ENCODE measurements at regions not wholly inside any gene's neighbourhood (a gene's known extent, or its start where the extent isn't known, plus 50 kb on each side); places are given as distances from the start of the nearest gene placed in this dataset.

DNA sequence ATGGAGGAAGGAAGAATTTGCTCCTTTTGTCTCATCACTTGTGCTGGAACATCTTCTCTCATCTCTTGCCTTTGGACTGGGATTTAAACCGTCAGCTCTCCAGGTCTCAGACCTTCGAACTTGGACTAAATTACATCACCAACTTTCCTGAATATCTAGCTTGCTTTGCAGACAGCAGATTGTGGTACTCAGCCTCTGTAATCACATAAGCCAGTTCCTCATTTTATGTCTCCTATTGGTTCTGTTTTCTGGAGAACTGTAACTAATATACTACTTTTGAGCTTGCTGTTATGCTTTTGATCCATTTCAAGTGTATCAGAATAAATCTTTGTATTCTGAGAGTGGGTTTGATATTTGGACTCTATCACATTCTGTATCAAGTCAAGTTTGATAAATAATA lies 164.3 kb upstream of the VEPH1 start:
- no peak for ATAC-seq (ENCODE audit: insufficient read depth, low read depth)
- Histone ChIP-seq H3K79me2 (ENCODE audit: insufficient read depth, low read length) (no peaks in the 10 kb centered on the region), H3K4me2 (ENCODE audit: insufficient read depth, low read length) (no peak overlapping the region)

GRCh38 chr3:157662171-157662570 lies 159.0 kb upstream of the VEPH1 start:
- Histone ChIP-seq H3K4me1 (ENCODE audit: insufficient read depth, low read length) (no peaks in the 10 kb centered on the region), H3K9ac (ENCODE audit: low read depth, low read length) (no peak overlapping the region), H3K9me3 (ENCODE audit: insufficient read depth, low read length, severe bottlenecking) (no peaks in the 10 kb centered on the region), H2AFZ (ENCODE audit: low read depth, low read length) (no peak overlapping the region), H3K4me2 (ENCODE audit: insufficient read depth, low read length) (no peak overlapping the region), H3K36me3 (ENCODE audit: insufficient read depth, low read length) (no peaks in the 10 kb centered on the region), H3K4me3 (ENCODE audit: low read depth in 1 of 2, low read length in 2 of 2) (no peak overlapping the region), H4K20me1 (ENCODE audit: insufficient read depth, low read length) (no peaks in the 10 kb centered on the region), H3K27ac (ENCODE audit: low read length) (no peak overlapping the region), H3K27me3 (ENCODE audit: insufficient read depth, low read length, poor library complexity) (no peaks in the 10 kb centered on the region), H3K79me2 (ENCODE audit: insufficient read depth, low read length) (no peaks in the 10 kb centered on the region)
- no peak for ATAC-seq (ENCODE audit: insufficient read depth, low read depth)
- TF ChIP-seq CTCF (IDR thresholded peaks at IDR 0.05; ENCODE audit: borderline replicate concordance, extremely low read depth, low read length, poor library complexity, severe bottlenecking) (no peak), EZH2 (IDR thresholded peaks at IDR 0.05; ENCODE audit: borderline replicate concordance, low read depth, low read length, severe bottlenecking) (no peak)
- DNase-seq = no peak

More for the DNA sequence above, 164.3 kb upstream of the VEPH1 start:
- Histone ChIP-seq H3K4me1 (ENCODE audit: insufficient read depth, low read length) (no peaks in the 10 kb centered on the region), H3K4me3 (ENCODE audit: low read depth in 1 of 2, low read length in 2 of 2) (no peak overlapping the region), H3K9me3 (ENCODE audit: insufficient read depth, low read length, severe bottlenecking) (no peaks in the 10 kb centered on the region), H3K36me3 (ENCODE audit: insufficient read depth, low read length) (no peaks in the 10 kb centered on the region), H3K27me3 (ENCODE audit: insufficient read depth, low read length, poor library complexity) (no peaks in the 10 kb centered on the region), H4K20me1 (ENCODE audit: insufficient read depth, low read length) (no peaks in the 10 kb centered on the region), H3K27ac (ENCODE audit: low read length) (no peak overlapping the region), H3K9ac (ENCODE audit: low read depth, low read length) (no peak overlapping the region), H2AFZ (ENCODE audit: low read depth, low read length) (no peak overlapping the region)
- no peak for DNase-seq
- no peak for TF ChIP-seq EZH2 (IDR thresholded peaks at IDR 0.05; ENCODE audit: borderline replicate concordance, low read depth, low read length, severe bottlenecking)
- no peak for TF ChIP-seq CTCF (IDR thresholded peaks at IDR 0.05; ENCODE audit: borderline replicate concordance, extremely low read depth, low read length, poor library complexity, severe bottlenecking)

DNA sequence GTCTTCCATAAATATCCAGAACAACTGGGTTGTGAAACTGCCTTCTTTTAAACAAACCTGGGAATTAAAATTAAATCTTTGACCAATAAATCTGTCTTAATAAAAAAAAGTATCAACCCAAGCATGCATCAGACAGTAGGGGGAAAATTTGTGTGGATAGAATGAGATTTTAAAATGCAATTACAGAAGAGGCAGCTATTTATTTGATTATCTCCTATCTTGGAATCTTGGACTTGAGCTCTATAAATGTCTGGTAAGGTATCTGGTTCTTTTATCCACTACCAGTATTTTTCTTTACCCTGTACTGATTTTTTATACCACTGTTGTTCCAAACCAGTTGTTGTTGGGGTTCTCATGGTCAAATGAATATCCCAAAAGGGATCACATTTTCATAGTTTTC lies 157.6 kb upstream of the VEPH1 start:
- Histone ChIP-seq H3K9me3 (ENCODE audit: insufficient read depth, low read length, severe bottlenecking) (no peaks in the 10 kb centered on the region), H3K27me3 (ENCODE audit: insufficient read depth, low read length, poor library complexity) (no peaks in the 10 kb centered on the region), H3K4me2 (ENCODE audit: insufficient read depth, low read length) (no peak overlapping the region), H3K4me3 (ENCODE audit: low read depth in 1 of 2, low read length in 2 of 2) (no peak overlapping the region), H3K79me2 (ENCODE audit: insufficient read depth, low read length) (no peaks in the 10 kb centered on the region), H2AFZ (ENCODE audit: low read depth, low read length) (no peak overlapping the region), H3K9ac (ENCODE audit: low read depth, low read length) (no peak overlapping the region), H3K27ac (ENCODE audit: low read length) (no peak overlapping the region), H4K20me1 (ENCODE audit: insufficient read depth, low read length) (no peaks in the 10 kb centered on the region), H3K4me1 (ENCODE audit: insufficient read depth, low read length) (no peaks in the 10 kb centered on the region), H3K36me3 (ENCODE audit: insufficient read depth, low read length) (no peaks in the 10 kb centered on the region)
- no peak for DNase-seq
- TF ChIP-seq CTCF (IDR thresholded peaks at IDR 0.05; ENCODE audit: borderline replicate concordance, extremely low read depth, low read length, poor library complexity, severe bottlenecking) (no peak), EZH2 (IDR thresholded peaks at IDR 0.05; ENCODE audit: borderline replicate concordance, low read depth, low read length, severe bottlenecking) (no peak)
- ATAC-seq (ENCODE audit: insufficient read depth, low read depth) = no peak

GRCh38 chr3:157652366-157652765 lies 149.2 kb upstream of the VEPH1 start:
- Histone ChIP-seq H3K36me3 (ENCODE audit: insufficient read depth, low read length) (no peaks in the 10 kb centered on the region), H3K27me3 (ENCODE audit: insufficient read depth, low read length, poor library complexity) (no peaks in the 10 kb centered on the region), H3K9ac (ENCODE audit: low read depth, low read length) (no peak overlapping the region), H3K27ac (ENCODE audit: low read length) (no peak overlapping the region), H3K9me3 (ENCODE audit: insufficient read depth, low read length, severe bottlenecking) (no peaks in the 10 kb centered on the region), H3K4me3 (ENCODE audit: low read depth in 1 of 2, low read length in 2 of 2) (no peak overlapping the region), H3K79me2 (ENCODE audit: insufficient read depth, low read length) (no peaks in the 10 kb centered on the region), H2AFZ (ENCODE audit: low read depth, low read length) (no peak overlapping the region), H4K20me1 (ENCODE audit: insufficient read depth, low read length) (no peaks in the 10 kb centered on the region), H3K4me1 (ENCODE audit: insufficient read depth, low read length) (no peaks in the 10 kb centered on the region), H3K4me2 (ENCODE audit: insufficient read depth, low read length) (no peak overlapping the region)
- DNase-seq (no peak), ATAC-seq (ENCODE audit: insufficient read depth, low read depth) (no peak)
- TF ChIP-seq EZH2 (IDR thresholded peaks at IDR 0.05; ENCODE audit: borderline replicate concordance, low read depth, low read length, severe bottlenecking) = no peak
- TF ChIP-seq CTCF (IDR thresholded peaks at IDR 0.05; ENCODE audit: borderline replicate concordance, extremely low read depth, low read length, poor library complexity, severe bottlenecking) = no peak
